ENCODE measurements at regions not wholly inside any gene's neighbourhood (a gene's known extent, or its start where the extent isn't known, plus 50 kb on each side); places are given as distances from the start of the nearest gene placed in this dataset.
A peak's percentile ranks its signal among the peaks of the same experiment; 100 is the strongest.
"Not testable (repeated sequence)": the region's sequence is repeated elsewhere in the genome, so short reads cannot be mapped to it uniquely, and the experiment has no call there.

DNA sequence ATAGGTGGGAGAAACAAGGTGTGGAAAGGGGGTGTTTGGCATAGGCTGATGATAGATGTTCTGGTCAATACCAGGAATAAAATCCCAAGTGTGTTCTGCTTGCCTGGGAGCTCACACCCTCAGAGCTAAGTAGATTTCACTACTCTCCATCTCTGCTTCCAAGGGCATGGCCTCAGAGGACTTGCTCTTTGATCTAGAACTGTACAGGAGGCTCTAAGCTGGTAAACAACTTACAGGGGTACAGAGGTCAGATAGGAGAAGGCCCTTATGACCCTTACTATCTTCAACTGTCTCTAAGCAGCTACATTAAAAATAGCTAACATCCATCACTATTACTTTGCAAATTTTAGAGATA, 221.5 kb upstream of the KLF14 start:
- Mint-ChIP-seq H3K4me1 (ENCODE audit: unreplicated experiment) (peaks cover 5% of the 10 kb centered on the region), H3K9me3 (no peaks in the 10 kb centered on the region), H3K27ac (no peak overlapping the region), H3K4me3 (no peak overlapping the region), H3K27me3 (no peaks in the 10 kb centered on the region), H3K36me3 (no peaks in the 10 kb centered on the region)
- TF ChIP-seq, protein P1, sequence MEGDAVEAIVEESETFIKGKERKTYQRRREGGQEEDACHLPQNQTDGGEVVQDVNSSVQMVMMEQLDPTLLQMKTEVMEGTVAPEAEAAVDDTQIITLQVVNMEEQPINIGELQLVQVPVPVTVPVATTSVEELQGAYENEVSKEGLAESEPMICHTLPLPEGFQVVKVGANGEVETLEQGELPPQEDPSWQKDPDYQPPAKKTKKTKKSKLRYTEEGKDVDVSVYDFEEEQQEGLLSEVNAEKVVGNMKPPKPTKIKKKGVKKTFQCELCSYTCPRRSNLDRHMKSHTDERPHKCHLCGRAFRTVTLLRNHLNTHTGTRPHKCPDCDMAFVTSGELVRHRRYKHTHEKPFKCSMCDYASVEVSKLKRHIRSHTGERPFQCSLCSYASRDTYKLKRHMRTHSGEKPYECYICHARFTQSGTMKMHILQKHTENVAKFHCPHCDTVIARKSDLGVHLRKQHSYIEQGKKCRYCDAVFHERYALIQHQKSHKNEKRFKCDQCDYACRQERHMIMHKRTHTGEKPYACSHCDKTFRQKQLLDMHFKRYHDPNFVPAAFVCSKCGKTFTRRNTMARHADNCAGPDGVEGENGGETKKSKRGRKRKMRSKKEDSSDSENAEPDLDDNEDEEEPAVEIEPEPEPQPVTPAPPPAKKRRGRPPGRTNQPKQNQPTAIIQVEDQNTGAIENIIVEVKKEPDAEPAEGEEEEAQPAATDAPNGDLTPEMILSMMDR (conservative IDR thresholded peaks at IDR 0.05) = no peak
- no peak for DNase-seq (ENCODE audit: extremely low spot score, unreplicated experiment)

DNA sequence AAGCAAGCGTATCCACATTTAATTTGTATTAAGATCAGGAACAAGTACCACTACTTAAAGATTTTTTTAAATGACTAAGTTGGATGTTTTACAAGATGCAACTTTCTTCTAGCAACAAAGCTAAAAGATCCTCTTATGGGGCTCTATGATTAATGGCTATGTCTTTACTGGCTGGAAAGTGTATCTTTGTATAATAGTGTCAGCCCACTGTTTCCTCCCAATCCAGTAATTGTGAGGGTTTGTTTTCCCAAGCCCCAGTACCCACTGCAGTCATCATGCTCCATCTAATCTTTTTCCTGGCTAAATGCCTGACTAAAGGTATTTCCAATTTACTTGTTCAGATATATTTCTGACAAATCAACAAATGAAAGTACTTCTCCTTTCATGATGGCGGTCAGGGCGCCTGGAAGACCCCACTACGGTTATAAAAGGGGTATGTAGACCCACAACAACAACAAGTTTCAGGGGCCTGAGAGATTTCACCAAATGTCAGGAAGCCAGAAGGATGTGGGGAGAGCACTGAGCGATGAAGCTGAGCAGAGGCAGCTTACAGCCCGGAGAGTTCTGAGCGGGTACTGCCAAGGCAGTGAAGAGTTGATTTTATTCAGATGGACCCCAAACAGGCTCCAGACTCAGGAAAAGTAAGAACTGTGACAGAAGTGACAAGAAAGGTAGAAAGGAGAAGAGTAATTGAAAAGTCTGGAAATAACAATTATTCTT, 222.6 kb upstream of the KLF14 start:
- H3K27me3 Mint-ChIP-seq = no peaks in the 10 kb centered on the region
- no peak overlapping the region for H3K27ac Mint-ChIP-seq
- DNase-seq (ENCODE audit: extremely low spot score, unreplicated experiment) = no peak
- no peaks in the 10 kb centered on the region for H3K9me3 Mint-ChIP-seq
- no peaks in the 10 kb centered on the region for H3K36me3 Mint-ChIP-seq
- H3K4me3 Mint-ChIP-seq = no peak overlapping the region
- TF ChIP-seq, protein P1 (conservative IDR thresholded peaks at IDR 0.05) = no peak
- peaks cover 5% of the 10 kb centered on the region for H3K4me1 Mint-ChIP-seq (ENCODE audit: unreplicated experiment)

DNA sequence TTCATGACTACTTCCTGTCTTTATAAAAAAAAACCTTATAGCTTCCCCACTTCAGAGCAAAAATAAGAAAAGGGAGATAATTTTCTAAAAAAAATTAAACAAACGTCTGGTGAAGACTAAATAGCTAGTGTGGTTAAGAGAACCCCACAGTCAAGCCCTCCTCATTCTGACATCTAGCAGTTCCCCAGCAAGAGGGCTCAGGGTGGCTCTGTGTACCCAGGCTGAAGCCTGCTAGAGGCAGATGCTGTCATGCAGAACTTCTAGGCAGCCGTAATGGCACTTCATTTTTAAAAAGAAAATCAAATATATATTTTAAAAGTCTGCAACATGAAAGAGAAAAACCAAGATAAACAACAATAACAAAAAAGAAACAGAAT, 223.1 kb upstream of the KLF14 start:
- DNase-seq (ENCODE audit: extremely low spot score, unreplicated experiment) = no peak
- no peak overlapping the region for H3K27ac Mint-ChIP-seq
- no peaks in the 10 kb centered on the region for H3K27me3 Mint-ChIP-seq
- peaks cover 5% of the 10 kb centered on the region for H3K4me1 Mint-ChIP-seq (ENCODE audit: unreplicated experiment)
- H3K4me3 Mint-ChIP-seq = no peak overlapping the region
- H3K36me3 Mint-ChIP-seq = no peaks in the 10 kb centered on the region
- TF ChIP-seq, protein P1 (conservative IDR thresholded peaks at IDR 0.05) = no peak
- H3K9me3 Mint-ChIP-seq = no peaks in the 10 kb centered on the region

DNA sequence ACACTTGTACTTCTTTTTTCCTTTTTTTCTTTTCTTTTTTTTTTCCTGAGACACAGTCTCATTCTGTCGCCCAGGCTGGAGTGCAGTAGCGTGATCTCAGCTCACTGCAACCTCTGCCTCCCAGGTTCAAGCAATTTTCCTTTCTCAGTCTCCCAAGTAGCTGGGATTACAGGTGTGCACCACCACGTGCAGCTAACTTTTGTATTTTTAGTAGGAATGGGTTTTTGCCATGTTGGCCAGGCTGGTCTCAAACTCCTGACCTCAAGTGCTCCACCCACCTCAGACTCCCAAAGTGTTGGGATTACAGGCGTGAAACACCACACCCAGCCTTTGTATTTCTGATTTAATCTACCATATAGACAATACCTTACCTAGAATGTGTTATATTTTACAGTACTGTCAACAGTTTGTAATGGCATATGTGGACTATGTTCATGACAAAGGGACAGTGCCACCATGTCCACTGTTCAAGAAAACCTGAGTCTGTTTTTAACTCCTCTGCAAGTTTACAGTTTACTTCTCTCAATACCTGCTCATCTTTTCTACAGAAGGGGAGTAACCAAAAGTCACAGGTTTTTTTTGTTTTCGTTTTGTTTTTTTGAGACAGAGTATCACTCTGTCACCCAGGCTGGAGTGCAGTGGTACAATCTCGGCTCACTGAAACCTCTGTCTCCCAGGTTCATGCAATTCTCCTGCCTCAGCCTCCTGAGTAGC, 223.9 kb upstream of the KLF14 start:
- H3K36me3 Mint-ChIP-seq; H3K27ac Mint-ChIP-seq; H3K4me3 Mint-ChIP-seq; H3K27me3 Mint-ChIP-seq; H3K4me1 Mint-ChIP-seq (ENCODE audit: unreplicated experiment); H3K9me3 Mint-ChIP-seq; DNase-seq (ENCODE audit: extremely low spot score, unreplicated experiment): not testable (repeated sequence)

DNA sequence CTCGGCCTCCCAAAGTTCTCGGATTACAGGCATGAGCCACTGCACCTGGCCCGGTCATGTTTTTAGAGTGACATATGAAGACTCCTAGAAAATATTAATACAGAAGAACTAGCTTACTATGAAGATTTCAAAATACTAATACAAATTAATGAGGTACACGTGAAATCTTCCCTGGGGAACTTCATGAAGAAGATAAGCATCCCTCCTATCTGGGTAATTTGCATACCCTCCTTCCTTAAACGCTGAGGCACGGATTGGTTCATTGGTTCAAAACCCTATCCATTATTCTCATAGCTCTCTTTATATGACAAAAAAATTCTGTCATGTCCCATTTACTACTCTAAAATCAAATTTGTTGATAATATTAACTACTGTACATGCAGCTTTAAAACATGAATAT, 224.8 kb upstream of the KLF14 start:
- no peaks in the 10 kb centered on the region for H3K36me3 Mint-ChIP-seq
- peaks cover 5% of the 10 kb centered on the region for H3K4me1 Mint-ChIP-seq (ENCODE audit: unreplicated experiment)
- H3K27ac Mint-ChIP-seq = no peak overlapping the region
- H3K27me3 Mint-ChIP-seq = no peaks in the 10 kb centered on the region
- TF ChIP-seq, protein P1 (conservative IDR thresholded peaks at IDR 0.05) = no peak
- H3K4me3 Mint-ChIP-seq = no peak overlapping the region
- no peaks in the 10 kb centered on the region for H3K9me3 Mint-ChIP-seq
- DNase-seq (ENCODE audit: extremely low spot score, unreplicated experiment) = no peak

DNA sequence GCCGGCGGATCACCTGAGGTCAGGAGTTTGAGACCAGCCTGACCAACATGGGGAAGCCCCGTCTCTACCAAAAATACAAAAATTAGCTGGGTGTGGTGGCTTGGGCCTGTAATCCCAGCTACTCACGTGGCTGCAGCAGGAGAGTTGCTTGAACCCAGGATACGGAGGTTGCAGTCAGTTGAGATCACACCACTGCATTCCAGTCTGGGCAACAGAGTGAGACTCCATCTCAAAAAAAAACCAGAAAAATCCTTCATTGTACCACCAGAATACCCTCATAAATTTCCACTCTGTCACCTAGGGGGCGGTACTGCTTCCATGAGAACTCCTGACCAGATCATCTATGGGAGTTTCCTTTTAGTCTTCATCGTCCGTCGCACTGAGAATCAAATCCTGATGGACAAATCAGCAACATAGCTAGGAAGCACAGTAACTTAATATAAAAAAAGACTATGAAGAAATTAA, 225.8 kb upstream of the KLF14 start:
- Mint-ChIP-seq H3K4me3 (no peak overlapping the region), H3K27me3 (no peaks in the 10 kb centered on the region), H3K9me3 (no peaks in the 10 kb centered on the region), H3K4me1 (ENCODE audit: unreplicated experiment) (peaks cover 5% of the 10 kb centered on the region), H3K27ac (no peak overlapping the region), H3K36me3 (no peaks in the 10 kb centered on the region)
- DNase-seq (ENCODE audit: extremely low spot score, unreplicated experiment) = no peak
- TF ChIP-seq, protein P1 (conservative IDR thresholded peaks at IDR 0.05) = peak; percentile 29
